GM12878 (cell line): ENCODE measurements at regions not wholly inside any gene's neighbourhood (a gene's known extent, or its start where the extent isn't known, plus 50 kb on each side); places are given as distances from the start of the nearest gene placed in this dataset.

Source experiments
- CBX3 ChIP-seq: fragments of 200-600 bp; sonication (generic); IDR thresholded peaks from 2 replicates; pipeline ENCODE4 v1.6.1; 2016; ENCODE audit warnings: low read depth, borderline replicate concordance
- EGR1 ChIP-seq, 2 experiments: IDR thresholded peaks; 1 replicate in 1 of 2; 2 replicates in 1 of 2; pipeline ENCODE4 v1.6.1; 2011 to 2012; ENCODE audit warnings: low read depth in 2 of 2, low read length in 2 of 2, borderline replicate concordance in 1 of 2, mild to moderate bottlenecking in 1 of 2, moderate library complexity in 1 of 2
- JUND ChIP-seq: IDR thresholded peaks from 2 replicates; pipeline ENCODE4 v1.6.1; 2012; ENCODE audit warnings: low read depth, mild to moderate bottlenecking, low read length, improper control_type of control experiment, moderate library complexity
- PAX5 ChIP-seq: IDR thresholded peaks from 2 replicates; pipeline ENCODE4 v1.6.1; 2011; ENCODE audit warnings: low read depth, low read length, borderline replicate concordance
- SMAD5 ChIP-seq: IDR thresholded peaks from 2 replicates; pipeline ENCODE4 v1.6.1; 2016; ENCODE audit warnings: antibody characterized with exemption, low read depth
- SP1 ChIP-seq: IDR thresholded peaks from one replicate; pipeline ENCODE4 v1.6.1; 2011; ENCODE audit warnings: low read depth, low read length
- SRF ChIP-seq, 2 experiments: IDR thresholded peaks; 2 replicates each; pipeline ENCODE4 v1.6.1; 2011; ENCODE audit warnings: low read depth in 2 of 2, low read length in 2 of 2, mild to moderate bottlenecking in 1 of 2, moderate library complexity in 1 of 2
- TAF1 ChIP-seq: IDR thresholded peaks from 2 replicates; pipeline ENCODE4 v1.6.1; 2011; ENCODE audit warnings: mild to moderate bottlenecking, low read depth, low read length, borderline replicate concordance
- TF ChIP-seq, protein P1 (sequence below): IDR thresholded peaks from 2 replicates; pipeline ENCODE4 v1.6.1; 2012; ENCODE audit warnings: mild to moderate bottlenecking, low read depth, low read length
- TF ChIP-seq, protein P2 (sequence below): fragments of 450-650 bp; formaldehyde crosslinking; IDR thresholded peaks from 2 replicates; pipeline ENCODE4 v1.4.0; 2020; ENCODE audit warnings: mild to moderate bottlenecking, moderate library complexity
- TF ChIP-seq, protein P3 (sequence below): fragments of 450-650 bp; conservative IDR thresholded peaks from 2 replicates; pipeline ENCODE4 v1.6.1; 2017; ENCODE audit warnings: mild to moderate bottlenecking, moderate library complexity
- TF ChIP-seq, protein P4 (sequence below): fragments of 450-650 bp; IDR thresholded peaks from 2 replicates; pipeline ENCODE4 v1.6.1; 2016; ENCODE audit warnings: mild to moderate bottlenecking

DNA sequence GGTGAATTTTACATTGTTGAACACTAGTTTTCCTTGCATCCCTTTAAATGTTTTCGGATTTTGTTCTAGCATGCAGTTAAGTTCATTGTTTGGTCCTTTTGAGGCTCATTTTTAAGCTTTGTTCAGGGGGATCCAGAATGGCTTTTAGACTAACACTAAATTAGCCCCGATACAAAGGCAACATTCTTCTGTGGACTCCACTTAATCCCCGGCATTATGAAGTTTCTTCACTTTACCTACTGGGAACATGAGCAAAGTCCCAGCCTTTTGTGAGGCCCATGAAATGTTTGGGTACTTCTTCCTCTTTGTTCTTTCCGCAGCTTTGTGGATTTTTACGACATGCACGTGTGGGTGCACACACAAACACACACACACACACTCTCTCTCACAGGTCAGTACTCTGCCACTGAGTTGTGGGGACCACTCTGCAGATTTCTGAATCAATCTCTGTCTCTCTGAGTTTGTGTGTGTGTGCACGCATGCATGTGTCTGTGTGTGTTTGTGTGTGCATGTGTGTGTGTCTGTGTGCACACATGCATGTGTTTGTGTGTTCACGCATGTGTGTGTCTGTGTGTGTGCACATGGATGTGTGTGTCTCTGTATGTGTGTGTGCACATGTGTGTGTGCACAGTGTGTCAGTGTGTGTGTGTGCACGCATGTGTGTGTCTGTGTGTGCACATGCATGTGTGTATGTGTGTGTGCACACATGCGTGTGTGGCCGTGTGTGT lies 240.4 kb upstream of the TNRC6C start (continued):
- TF ChIP-seq, protein P1, sequence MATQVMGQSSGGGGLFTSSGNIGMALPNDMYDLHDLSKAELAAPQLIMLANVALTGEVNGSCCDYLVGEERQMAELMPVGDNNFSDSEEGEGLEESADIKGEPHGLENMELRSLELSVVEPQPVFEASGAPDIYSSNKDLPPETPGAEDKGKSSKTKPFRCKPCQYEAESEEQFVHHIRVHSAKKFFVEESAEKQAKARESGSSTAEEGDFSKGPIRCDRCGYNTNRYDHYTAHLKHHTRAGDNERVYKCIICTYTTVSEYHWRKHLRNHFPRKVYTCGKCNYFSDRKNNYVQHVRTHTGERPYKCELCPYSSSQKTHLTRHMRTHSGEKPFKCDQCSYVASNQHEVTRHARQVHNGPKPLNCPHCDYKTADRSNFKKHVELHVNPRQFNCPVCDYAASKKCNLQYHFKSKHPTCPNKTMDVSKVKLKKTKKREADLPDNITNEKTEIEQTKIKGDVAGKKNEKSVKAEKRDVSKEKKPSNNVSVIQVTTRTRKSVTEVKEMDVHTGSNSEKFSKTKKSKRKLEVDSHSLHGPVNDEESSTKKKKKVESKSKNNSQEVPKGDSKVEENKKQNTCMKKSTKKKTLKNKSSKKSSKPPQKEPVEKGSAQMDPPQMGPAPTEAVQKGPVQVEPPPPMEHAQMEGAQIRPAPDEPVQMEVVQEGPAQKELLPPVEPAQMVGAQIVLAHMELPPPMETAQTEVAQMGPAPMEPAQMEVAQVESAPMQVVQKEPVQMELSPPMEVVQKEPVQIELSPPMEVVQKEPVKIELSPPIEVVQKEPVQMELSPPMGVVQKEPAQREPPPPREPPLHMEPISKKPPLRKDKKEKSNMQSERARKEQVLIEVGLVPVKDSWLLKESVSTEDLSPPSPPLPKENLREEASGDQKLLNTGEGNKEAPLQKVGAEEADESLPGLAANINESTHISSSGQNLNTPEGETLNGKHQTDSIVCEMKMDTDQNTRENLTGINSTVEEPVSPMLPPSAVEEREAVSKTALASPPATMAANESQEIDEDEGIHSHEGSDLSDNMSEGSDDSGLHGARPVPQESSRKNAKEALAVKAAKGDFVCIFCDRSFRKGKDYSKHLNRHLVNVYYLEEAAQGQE: no peak
- TF ChIP-seq, protein P2, sequence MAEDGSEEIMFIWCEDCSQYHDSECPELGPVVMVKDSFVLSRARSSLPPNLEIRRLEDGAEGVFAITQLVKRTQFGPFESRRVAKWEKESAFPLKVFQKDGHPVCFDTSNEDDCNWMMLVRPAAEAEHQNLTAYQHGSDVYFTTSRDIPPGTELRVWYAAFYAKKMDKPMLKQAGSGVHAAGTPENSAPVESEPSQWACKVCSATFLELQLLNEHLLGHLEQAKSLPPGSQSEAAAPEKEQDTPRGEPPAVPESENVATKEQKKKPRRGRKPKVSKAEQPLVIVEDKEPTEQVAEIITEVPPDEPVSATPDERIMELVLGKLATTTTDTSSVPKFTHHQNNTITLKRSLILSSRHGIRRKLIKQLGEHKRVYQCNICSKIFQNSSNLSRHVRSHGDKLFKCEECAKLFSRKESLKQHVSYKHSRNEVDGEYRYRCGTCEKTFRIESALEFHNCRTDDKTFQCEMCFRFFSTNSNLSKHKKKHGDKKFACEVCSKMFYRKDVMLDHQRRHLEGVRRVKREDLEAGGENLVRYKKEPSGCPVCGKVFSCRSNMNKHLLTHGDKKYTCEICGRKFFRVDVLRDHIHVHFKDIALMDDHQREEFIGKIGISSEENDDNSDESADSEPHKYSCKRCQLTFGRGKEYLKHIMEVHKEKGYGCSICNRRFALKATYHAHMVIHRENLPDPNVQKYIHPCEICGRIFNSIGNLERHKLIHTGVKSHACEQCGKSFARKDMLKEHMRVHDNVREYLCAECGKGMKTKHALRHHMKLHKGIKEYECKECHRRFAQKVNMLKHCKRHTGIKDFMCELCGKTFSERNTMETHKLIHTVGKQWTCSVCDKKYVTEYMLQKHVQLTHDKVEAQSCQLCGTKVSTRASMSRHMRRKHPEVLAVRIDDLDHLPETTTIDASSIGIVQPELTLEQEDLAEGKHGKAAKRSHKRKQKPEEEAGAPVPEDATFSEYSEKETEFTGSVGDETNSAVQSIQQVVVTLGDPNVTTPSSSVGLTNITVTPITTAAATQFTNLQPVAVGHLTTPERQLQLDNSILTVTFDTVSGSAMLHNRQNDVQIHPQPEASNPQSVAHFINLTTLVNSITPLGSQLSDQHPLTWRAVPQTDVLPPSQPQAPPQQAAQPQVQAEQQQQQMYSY (CRISPR knock-in tag): no peak
- TF ChIP-seq EGR1 (IDR thresholded peaks at IDR 0.05; ENCODE audit: borderline replicate concordance in 1 of 2, low read depth in 2 of 2, low read length in 2 of 2) (no peak), SMAD5 (no peak), PAX5 (no peak), JUND (no peak), SP1 (no peak), TAF1 (no peak), CBX3 (no peak), SRF (IDR thresholded peaks at IDR 0.05; ENCODE audit: low read depth in 2 of 2, low read length in 2 of 2) (no peak)
- TF ChIP-seq, protein P3, sequence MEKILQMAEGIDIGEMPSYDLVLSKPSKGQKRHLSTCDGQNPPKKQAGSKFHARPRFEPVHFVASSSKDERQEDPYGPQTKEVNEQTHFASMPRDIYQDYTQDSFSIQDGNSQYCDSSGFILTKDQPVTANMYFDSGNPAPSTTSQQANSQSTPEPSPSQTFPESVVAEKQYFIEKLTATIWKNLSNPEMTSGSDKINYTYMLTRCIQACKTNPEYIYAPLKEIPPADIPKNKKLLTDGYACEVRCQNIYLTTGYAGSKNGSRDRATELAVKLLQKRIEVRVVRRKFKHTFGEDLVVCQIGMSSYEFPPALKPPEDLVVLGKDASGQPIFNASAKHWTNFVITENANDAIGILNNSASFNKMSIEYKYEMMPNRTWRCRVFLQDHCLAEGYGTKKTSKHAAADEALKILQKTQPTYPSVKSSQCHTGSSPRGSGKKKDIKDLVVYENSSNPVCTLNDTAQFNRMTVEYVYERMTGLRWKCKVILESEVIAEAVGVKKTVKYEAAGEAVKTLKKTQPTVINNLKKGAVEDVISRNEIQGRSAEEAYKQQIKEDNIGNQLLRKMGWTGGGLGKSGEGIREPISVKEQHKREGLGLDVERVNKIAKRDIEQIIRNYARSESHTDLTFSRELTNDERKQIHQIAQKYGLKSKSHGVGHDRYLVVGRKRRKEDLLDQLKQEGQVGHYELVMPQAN: no peak
- TF ChIP-seq, protein P4, sequence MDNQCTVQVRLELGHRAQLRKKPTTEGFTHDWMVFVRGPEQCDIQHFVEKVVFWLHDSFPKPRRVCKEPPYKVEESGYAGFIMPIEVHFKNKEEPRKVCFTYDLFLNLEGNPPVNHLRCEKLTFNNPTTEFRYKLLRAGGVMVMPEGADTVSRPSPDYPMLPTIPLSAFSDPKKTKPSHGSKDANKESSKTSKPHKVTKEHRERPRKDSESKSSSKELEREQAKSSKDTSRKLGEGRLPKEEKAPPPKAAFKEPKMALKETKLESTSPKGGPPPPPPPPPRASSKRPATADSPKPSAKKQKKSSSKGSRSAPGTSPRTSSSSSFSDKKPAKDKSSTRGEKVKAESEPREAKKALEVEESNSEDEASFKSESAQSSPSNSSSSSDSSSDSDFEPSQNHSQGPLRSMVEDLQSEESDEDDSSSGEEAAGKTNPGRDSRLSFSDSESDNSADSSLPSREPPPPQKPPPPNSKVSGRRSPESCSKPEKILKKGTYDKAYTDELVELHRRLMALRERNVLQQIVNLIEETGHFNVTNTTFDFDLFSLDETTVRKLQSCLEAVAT: no peak
- TF ChIP-seq, all 136 proteins: peak for 0
